MM.1S (cell line): ENCODE measurements at regions not wholly inside any gene's neighbourhood (a gene's known extent, or its start where the extent isn't known, plus 50 kb on each side); places are given as distances from the start of the nearest gene placed in this dataset.

ENCODE experiments used
- DNase-seq: peaks from one replicate; pipeline ENCODE4 v3.0.0-alpha.2; 2015
- H2AFZ ChIP-seq: fragments of 300-600 bp; sonication (generic); 2 replicates; pipeline ENCODE4 v1.6.0; 2016; ENCODE audit warnings: antibody characterized with exemption, low read length
- H3F3A ChIP-seq: fragments of 300-600 bp; sonication (generic); 2 replicates; pipeline ENCODE4 v1.6.1; 2016; ENCODE audit warnings: mild to moderate bottlenecking, antibody characterized with exemption, low read length, moderate library complexity, mixed read lengths; ENCODE audit not compliant: insufficient read depth
- H3K27ac ChIP-seq: fragments of 300-600 bp; sonication (generic); 2 replicates; pipeline ENCODE4 v1.5.1; 2016; ENCODE audit warnings: mild to moderate bottlenecking, low read length
- H3K27me3 ChIP-seq: fragments of 300-600 bp; sonication (generic); replicated peaks from 2 replicates; pipeline ENCODE4 v1.6.0; 2016; ENCODE audit warnings: low read length; ENCODE audit not compliant: insufficient read depth
- H3K36me3 ChIP-seq: fragments of 300-600 bp; sonication (generic); replicated peaks from 2 replicates; pipeline ENCODE4 v1.6.1; 2016; ENCODE audit warnings: mild to moderate bottlenecking, low read length, mixed read lengths; ENCODE audit not compliant: insufficient read depth
- H3K4me1 ChIP-seq: fragments of 300-600 bp; sonication (generic); 2 replicates; pipeline ENCODE4 v1.6.1; 2016; ENCODE audit warnings: low read length, mixed read lengths
- H3K4me2 ChIP-seq: fragments of 300-600 bp; sonication (generic); 2 replicates; pipeline ENCODE4 v1.6.0; 2016; ENCODE audit warnings: low read depth, low read length
- H3K4me3 ChIP-seq: fragments of 300-600 bp; sonication (generic); 2 replicates; pipeline ENCODE4 v1.5.1; 2016; ENCODE audit warnings: low read length, mixed read lengths
- H3K79me2 ChIP-seq: fragments of 300-600 bp; sonication (generic); 2 replicates; pipeline ENCODE4 v1.6.1; 2016; ENCODE audit warnings: mixed run types, low read length, mixed read lengths
- H3K9ac ChIP-seq: fragments of 300-600 bp; sonication (generic); 2 replicates; pipeline ENCODE4 v1.6.1; 2016; ENCODE audit warnings: low read length, mixed read lengths
- H3K9me2 ChIP-seq: fragments of 300-600 bp; sonication (generic); replicated peaks from 2 replicates; pipeline ENCODE4 v1.6.1; 2016; ENCODE audit warnings: mild to moderate bottlenecking, low read length, mixed read lengths; ENCODE audit not compliant: insufficient read depth
- H3K9me3 ChIP-seq: fragments of 300-600 bp; sonication (generic); replicated peaks from 2 replicates; pipeline ENCODE4 v1.6.1; 2016; ENCODE audit warnings: mild to moderate bottlenecking, low read length, mixed read lengths; ENCODE audit not compliant: insufficient read depth
- H4K20me1 ChIP-seq: fragments of 300-600 bp; sonication (generic); 2 replicates; pipeline ENCODE4 v1.6.1; 2016; ENCODE audit warnings: mild to moderate bottlenecking, low read length, moderate library complexity, mixed read lengths; ENCODE audit not compliant: insufficient read depth
- CTCF ChIP-seq: fragments of 300-600 bp; sonication (generic); IDR thresholded peaks from 2 replicates; pipeline ENCODE4 v1.5.1; 2016; ENCODE audit warnings: antibody characterized with exemption, low read length, mixed read lengths
- EZH2 ChIP-seq: fragments of 300-600 bp; sonication (generic); optimal IDR thresholded peaks from 2 replicates; pipeline ENCODE3; 2017; ENCODE audit warnings: low read depth, mild to moderate bottlenecking, antibody characterized with exemption, low read length, mixed read lengths
- EZH2phosphoT487 ChIP-seq: fragments of 300-600 bp; sonication (generic); IDR thresholded peaks from 2 replicates; pipeline ENCODE4 v1.6.1; 2018; ENCODE audit warnings: antibody characterized with exemption, low read length

- TF ChIP-seq EZH2, result no peak
- no peak for TF ChIP-seq EZH2phosphoT487
- no peak for TF ChIP-seq CTCF
- no peak overlapping the region for H3K27ac ChIP-seq
Observed at GRCh38 chr10:61279400-61279799, 173.8 kb downstream of the TMEM26 start.

GRCh38 chr10:61278556-61278955 lies 174.6 kb downstream of the TMEM26 start:
- Histone ChIP-seq H3K9me2 (no peaks in the 10 kb centered on the region), H3K36me3 (no peaks in the 10 kb centered on the region), H2AFZ (no peak overlapping the region), H3K27ac (no peak overlapping the region), H3K27me3 (no peaks in the 10 kb centered on the region), H3K4me1 (no peaks in the 10 kb centered on the region), H3F3A (no peaks in the 10 kb centered on the region), H3K79me2 (no peaks in the 10 kb centered on the region), H3K4me2 (no peak overlapping the region), H4K20me1 (no peaks in the 10 kb centered on the region), H3K4me3 (no peak overlapping the region), H3K9me3 (no peaks in the 10 kb centered on the region), H3K9ac (no peak overlapping the region)
- TF ChIP-seq CTCF, result no peak
- no peak for TF ChIP-seq EZH2phosphoT487
- no peak for TF ChIP-seq EZH2
- no peak for DNase-seq

More at GRCh38 chr10:61279400-61279799, 173.8 kb downstream of the TMEM26 start:
- Histone ChIP-seq H3K4me2 (no peak overlapping the region), H3K79me2 (no peaks in the 10 kb centered on the region), H3K9ac (no peak overlapping the region), H3K27me3 (no peaks in the 10 kb centered on the region), H3K4me3 (no peak overlapping the region), H3K9me2 (no peaks in the 10 kb centered on the region), H3K4me1 (no peaks in the 10 kb centered on the region), H3K36me3 (no peaks in the 10 kb centered on the region), H2AFZ (no peak overlapping the region), H3F3A (no peaks in the 10 kb centered on the region), H3K9me3 (no peaks in the 10 kb centered on the region), H4K20me1 (no peaks in the 10 kb centered on the region)
- DNase-seq, result no peak

GRCh38 chr10:61272781-61273180 lies 180.4 kb downstream of the TMEM26 start:
- no peak for TF ChIP-seq CTCF
- TF ChIP-seq EZH2, result no peak
- TF ChIP-seq EZH2phosphoT487, result no peak
- Histone ChIP-seq H3K4me1 (no peaks in the 10 kb centered on the region), H3K9me3 (no peaks in the 10 kb centered on the region), H3K27me3 (no peaks in the 10 kb centered on the region), H2AFZ (no peak overlapping the region), H3F3A (no peaks in the 10 kb centered on the region), H3K36me3 (no peaks in the 10 kb centered on the region), H3K9me2 (no peaks in the 10 kb centered on the region), H3K79me2 (no peaks in the 10 kb centered on the region), H3K4me3 (no peak overlapping the region), H3K27ac (no peak overlapping the region), H4K20me1 (no peaks in the 10 kb centered on the region), H3K4me2 (no peak overlapping the region), H3K9ac (no peak overlapping the region)
- no peak for DNase-seq
